Large intestine (tissue), 3 donors: ENCODE measurements at regions not wholly inside any gene's neighbourhood (a gene's known extent, or its start where the extent isn't known, plus 50 kb on each side); places are given as distances from the start of the nearest gene placed in this dataset.

ENCODE experiments used
- DNase-seq, 2 donors: peaks; one replicate each; pipeline versions ENCODE4 v3.0.0 to v3.0.0-alpha.2; 2013
- H3K27ac ChIP-seq: one replicate; pipeline ENCODE4 v1.5.1; 2013; ENCODE audit warnings: low read length
- H3K27me3 ChIP-seq: 2 replicates; pipeline ENCODE4 v1.6.1; 2013; ENCODE audit warnings: low read length; ENCODE audit not compliant: control insufficient read depth, insufficient read depth
- H3K36me3 ChIP-seq: 2 replicates; pipeline ENCODE4 v1.6.1; 2013; ENCODE audit warnings: low read length; ENCODE audit not compliant: control insufficient read depth, insufficient read depth
- H3K4me1 ChIP-seq: one replicate; pipeline ENCODE4 v1.6.1; 2013; ENCODE audit warnings: low read length; ENCODE audit not compliant: control insufficient read depth, insufficient read depth
- H3K4me3 ChIP-seq: one replicate; pipeline ENCODE4 v1.5.1; 2013; ENCODE audit warnings: low read length
- H3K9me3 ChIP-seq: one replicate; pipeline ENCODE4 v1.6.1; 2013; ENCODE audit warnings: mild to moderate bottlenecking, low read depth, low read length, moderate library complexity; ENCODE audit not compliant: control insufficient read depth
- WGBS: methylation state at CpG from one replicate; pipeline ENCODE4 v1.1.5; 2013; ENCODE audit warnings: low lambda C conversion rate; ENCODE audit not compliant: insufficient coverage; 5-methylcytosine and 5-hydroxymethylcytosine counted together

DNA sequence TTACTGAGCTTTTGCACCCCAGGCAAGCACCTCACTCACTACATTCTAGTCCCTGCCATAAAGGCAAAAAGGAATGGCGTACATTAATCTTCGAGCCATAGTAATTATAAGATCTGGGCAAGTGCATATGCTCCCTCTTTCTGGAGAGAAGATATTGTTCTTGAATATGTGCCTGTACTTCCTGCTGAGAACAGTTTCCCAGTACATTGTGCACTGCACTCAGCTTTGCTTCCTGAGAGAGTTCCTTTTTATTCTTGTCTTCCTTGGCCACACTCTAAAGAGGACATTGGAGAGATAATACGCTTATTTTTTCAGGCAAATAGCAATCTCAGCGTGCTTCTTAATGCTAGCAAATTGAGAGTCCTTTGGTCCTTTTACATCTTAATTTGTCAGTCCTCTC lies 909.0 kb upstream of the PCDH10 start:
- H3K27ac ChIP-seq, result no peak overlapping the region
- no CpG with 5 or more reads among the region's 4 CpGs for WGBS
- no peak overlapping the region for H3K4me3 ChIP-seq
- H3K9me3 ChIP-seq, result no peaks in the 10 kb centered on the region
- DNase-seq, result no peak
- no peaks in the 10 kb centered on the region for H3K27me3 ChIP-seq
- H3K36me3 ChIP-seq, result no peaks in the 10 kb centered on the region
- peaks cover 3% of the 10 kb centered on the region for H3K4me1 ChIP-seq

DNA sequence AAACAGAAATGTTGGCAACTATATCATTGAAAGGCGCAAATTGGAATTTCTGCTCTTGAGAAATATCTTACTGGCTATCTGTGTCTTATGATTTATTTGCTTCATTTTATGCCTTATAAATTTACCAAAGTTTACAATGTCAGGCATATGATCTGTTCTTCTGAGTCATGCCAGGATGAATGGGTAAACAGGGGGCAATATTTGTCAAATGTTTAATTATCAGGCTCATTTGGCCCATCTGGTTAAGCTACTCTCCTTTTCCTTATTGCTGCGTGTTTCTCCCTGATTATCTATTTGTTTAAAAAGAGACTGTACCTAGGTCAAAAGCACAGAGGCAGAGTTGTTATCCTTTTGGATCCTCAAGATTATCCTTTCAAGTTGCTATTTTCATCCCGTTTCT lies 903.8 kb upstream of the PCDH10 start:
- Histone ChIP-seq H3K4me3 (no peak overlapping the region), H3K36me3 (no peaks in the 10 kb centered on the region), H3K4me1 (no peaks in the 10 kb centered on the region), H3K27ac (no peak overlapping the region), H3K9me3 (no peaks in the 10 kb centered on the region), H3K27me3 (no peaks in the 10 kb centered on the region)
- peak in 1 of 2 donors; percentile 15 for DNase-seq
- no CpG with 5 or more reads among the region's 3 CpGs for WGBS

DNA sequence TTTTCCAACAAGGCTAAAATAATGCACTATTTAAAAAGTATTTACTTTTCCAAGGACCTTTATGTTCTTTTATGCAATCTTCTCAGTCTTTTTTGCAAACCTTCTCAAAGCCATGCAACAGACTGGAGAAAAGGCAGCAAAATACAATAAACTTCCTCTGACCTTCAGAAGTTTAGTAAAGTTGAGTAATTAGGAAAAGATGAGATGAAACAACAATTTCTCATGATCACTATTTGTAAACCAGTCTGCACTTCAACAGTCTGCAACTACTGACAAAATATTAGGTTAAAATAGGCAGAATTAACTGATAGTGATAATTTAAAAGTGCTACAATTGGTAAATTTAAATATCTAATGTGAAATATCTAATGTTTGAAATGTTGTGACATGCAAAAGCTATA lies 884.9 kb upstream of the PCDH10 start:
- H3K27ac ChIP-seq, result no peak overlapping the region
- H3K4me1 ChIP-seq, result no peaks in the 10 kb centered on the region
- DNase-seq, result no peak
- no peaks in the 10 kb centered on the region for H3K36me3 ChIP-seq
- no peak overlapping the region for H3K4me3 ChIP-seq
- no peaks in the 10 kb centered on the region for H3K9me3 ChIP-seq
- no peaks in the 10 kb centered on the region for H3K27me3 ChIP-seq

DNA sequence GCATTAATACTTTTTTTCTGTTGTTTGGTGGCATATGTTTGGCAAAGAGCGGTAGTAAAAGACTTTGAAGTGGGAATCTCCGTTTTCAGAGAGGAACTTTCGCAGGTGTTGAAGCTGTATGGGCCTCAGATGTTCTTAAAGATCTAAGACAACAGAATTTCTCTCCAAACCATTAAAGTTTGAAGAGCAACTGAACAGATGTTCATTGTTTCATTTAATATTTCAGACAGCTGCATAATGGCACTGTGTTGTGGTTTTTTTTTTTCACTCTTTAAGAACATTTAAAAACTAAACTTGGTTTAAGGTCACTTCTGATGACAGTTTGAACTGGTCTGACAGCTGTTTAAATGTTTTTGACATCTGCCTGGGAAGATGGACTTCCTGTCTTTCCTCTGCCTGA lies 882.7 kb upstream of the PCDH10 start:
- Histone ChIP-seq H3K9me3 (no peaks in the 10 kb centered on the region), H3K27me3 (no peaks in the 10 kb centered on the region), H3K36me3 (no peaks in the 10 kb centered on the region), H3K4me1 (no peaks in the 10 kb centered on the region), H3K4me3 (no peak overlapping the region), H3K27ac (no peak overlapping the region)
- no peak for DNase-seq
- WGBS, result 71% methylated on average over 1 of the region's 3 CpGs

DNA sequence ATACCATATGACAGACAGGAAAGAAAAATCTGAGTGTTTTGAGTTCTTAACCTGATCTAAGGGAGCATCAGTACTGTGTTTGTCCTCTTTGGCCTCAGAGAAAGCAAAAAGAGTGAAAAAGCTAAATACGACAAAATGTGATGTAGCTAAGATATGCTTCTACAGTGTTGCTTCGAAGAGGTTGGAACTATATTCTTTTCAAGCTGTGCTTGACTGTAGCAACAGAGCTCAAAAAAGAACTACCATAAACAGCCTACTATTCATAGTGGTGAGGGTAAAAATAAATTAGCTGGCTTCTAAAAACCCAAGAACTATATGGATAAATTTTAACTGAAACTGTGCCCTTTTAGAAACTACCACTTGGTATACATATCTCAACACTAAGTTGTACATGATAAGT lies 881.8 kb upstream of the PCDH10 start:
- Histone ChIP-seq H3K36me3 (no peaks in the 10 kb centered on the region), H3K27ac (no peak overlapping the region), H3K4me3 (no peak overlapping the region), H3K9me3 (no peaks in the 10 kb centered on the region), H3K4me1 (no peaks in the 10 kb centered on the region), H3K27me3 (no peaks in the 10 kb centered on the region)
- no peak for DNase-seq
- WGBS, result no CpG with 5 or more reads among the region's 2 CpGs

DNA sequence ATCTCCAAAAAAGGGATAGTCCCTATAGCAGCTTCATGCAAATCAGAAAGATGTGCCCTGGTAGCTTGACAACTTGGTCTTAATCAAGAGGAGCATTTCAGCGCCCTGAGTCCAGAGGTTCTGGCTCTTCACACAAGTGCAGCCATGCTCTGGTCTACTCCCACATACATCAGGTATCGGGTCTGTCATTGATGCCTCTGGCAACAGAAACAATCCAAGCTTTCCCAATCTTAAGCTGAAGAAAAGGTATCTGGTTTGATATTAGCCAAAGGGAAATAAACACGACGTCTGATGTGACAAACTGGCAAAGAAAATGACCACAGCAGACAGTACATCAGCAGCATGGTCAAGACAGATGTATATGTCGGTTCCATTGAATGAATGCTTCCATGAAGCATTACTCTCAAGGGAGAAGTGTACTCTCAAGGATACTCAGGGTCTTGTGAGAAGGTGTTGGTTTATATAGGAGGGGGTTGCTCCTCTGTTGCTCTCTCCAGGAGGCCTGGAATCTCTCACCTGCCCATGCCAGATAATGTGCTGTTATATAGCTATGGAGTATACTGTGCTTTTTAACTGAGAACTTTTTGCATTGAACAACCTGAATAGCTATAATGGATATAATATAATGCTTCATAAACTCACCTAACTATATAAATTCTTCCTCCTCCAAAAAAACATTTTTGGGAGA lies 879.6 kb upstream of the PCDH10 start:
- Histone ChIP-seq H3K27me3 (no peaks in the 10 kb centered on the region), H3K4me3 (no peak overlapping the region), H3K9me3 (no peaks in the 10 kb centered on the region), H3K36me3 (no peaks in the 10 kb centered on the region), H3K4me1 (no peaks in the 10 kb centered on the region), H3K27ac (no peak overlapping the region)
- no CpG with 5 or more reads among the region's 5 CpGs for WGBS
- DNase-seq, result no peak

DNA sequence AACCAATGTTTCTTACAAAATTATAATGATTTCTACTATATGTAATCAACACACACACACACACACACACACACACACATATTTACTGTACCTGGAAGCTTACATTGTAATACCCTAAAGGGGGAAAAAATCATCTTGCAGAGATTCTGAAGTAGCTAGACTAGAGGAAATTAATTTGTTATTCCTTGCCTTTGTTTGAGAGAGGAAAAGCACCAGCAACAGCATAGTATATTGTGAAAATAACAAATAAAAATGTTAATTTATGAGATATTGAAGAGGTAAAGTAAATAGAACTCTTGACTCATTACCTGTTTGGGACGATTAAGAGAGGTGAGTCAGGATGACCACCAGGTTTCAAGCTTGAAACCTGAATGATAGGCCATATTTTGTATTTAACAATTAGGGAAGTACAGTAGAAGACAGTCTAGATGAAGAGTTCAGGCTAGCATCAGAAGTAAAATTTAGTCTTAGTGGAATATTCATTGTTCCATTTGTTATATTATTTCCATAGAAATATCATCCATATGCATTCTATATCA lies 873.4 kb upstream of the PCDH10 start:
- Histone ChIP-seq H3K27ac (no peak overlapping the region), H3K4me3 (no peak overlapping the region), H3K9me3 (no peaks in the 10 kb centered on the region), H3K36me3 (no peaks in the 10 kb centered on the region), H3K27me3 (no peaks in the 10 kb centered on the region), H3K4me1 (no peaks in the 10 kb centered on the region)
- WGBS, result 71% methylated on average over 1 of the region's 1 CpG
- DNase-seq, result no peak

DNA sequence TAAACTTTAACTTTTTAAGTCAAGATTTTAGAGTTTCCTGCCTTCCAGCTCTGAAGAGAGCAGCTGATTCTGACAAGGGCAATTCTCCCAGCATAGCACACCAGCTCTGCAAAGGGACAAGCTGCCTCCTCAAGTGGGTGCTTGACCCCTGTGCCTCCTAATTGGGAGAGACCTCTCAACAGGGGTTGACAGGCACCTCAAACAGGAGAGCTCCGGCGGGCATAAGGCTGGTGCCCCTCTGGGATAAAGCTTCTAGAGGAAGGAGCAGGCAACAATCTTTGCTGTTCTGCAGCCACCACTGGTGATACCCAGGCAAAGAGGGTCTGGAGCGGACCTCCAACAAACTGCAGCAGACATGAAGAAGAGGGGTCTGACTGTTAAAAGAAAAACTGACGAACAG lies 872.9 kb upstream of the PCDH10 start:
- no peaks in the 10 kb centered on the region for H3K36me3 ChIP-seq
- WGBS, result 67% methylated on average over 1 of the region's 4 CpGs
- DNase-seq, result no peak
- no peaks in the 10 kb centered on the region for H3K4me1 ChIP-seq
- no peaks in the 10 kb centered on the region for H3K27me3 ChIP-seq
- no peak overlapping the region for H3K4me3 ChIP-seq
- H3K27ac ChIP-seq, result no peak overlapping the region
- no peaks in the 10 kb centered on the region for H3K9me3 ChIP-seq

DNA sequence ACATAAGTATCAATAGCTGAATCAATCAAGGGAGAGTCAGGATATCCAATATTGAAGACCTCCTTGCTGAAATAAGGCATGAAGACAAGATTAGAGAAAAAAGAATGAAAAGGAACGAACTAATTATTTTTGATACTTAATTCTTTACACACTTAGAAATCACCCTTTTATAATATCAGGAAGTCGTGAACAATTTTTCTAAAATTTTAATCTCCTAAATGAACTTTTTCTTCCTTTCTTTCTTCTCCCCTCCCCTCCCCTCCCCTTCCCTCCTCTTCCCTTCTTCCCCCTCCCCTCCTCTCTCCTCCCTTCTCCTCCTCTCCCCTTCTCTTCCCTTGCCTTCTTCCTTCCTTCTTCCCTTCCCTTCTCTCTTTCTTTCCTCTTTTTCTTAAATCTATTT lies 872.1 kb upstream of the PCDH10 start:
- DNase-seq, result no peak
- Histone ChIP-seq H3K9me3 (no peaks in the 10 kb centered on the region), H3K4me3 (no peak overlapping the region), H3K36me3 (no peaks in the 10 kb centered on the region), H3K4me1 (no peaks in the 10 kb centered on the region), H3K27ac (no peak overlapping the region), H3K27me3 (no peaks in the 10 kb centered on the region)
- 91% methylated on average over 2 of the region's 2 CpGs for WGBS

DNA sequence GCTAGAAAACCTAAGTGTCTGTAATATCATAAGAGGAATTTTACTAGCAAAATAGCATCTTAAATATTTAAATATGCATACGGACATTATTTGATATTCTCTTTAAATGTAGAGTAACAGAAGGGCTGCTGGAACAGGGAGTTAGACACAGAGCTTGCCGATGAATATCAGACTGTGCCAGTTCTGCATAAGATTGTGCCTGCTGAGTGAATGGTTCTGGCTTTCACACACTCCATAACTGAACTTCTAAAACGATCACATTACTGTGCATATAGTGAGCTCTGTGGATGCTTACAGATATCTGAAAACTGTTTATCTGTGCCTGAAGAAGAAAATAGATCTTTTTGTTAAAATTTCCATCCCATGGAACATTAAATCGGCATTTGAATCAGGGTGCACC lies 867.4 kb upstream of the PCDH10 start:
- no peaks in the 10 kb centered on the region for H3K4me1 ChIP-seq
- H3K27me3 ChIP-seq, result no peaks in the 10 kb centered on the region
- H3K27ac ChIP-seq, result no peak overlapping the region
- DNase-seq, result no peak
- no peak overlapping the region for H3K4me3 ChIP-seq
- 86% methylated on average over 1 of the region's 4 CpGs for WGBS
- H3K36me3 ChIP-seq, result no peaks in the 10 kb centered on the region
- H3K9me3 ChIP-seq, result no peaks in the 10 kb centered on the region

DNA sequence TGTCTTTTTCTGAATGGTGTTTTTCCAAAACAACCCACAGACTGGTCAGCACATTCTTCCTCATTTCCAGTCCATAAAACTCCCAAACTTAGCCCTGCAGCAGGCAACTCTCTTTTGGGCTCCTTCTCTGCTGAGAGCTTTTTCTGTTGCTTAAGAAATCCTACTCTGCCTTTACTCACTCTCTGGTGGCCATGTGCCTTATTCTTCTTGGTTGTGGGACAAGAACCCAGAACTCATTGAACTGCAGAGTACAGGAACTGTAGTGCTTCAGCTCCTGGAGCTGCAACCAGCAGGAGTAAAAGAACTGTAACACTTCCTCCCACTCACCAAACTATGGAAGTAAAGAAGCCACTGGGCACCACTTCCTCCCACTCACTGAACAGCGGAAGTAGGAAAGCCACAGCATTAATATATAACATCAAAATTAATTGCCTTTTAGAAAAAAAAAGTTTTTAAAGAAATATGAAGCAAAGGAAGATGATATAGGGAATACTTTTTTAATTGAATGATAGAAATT lies 864.1 kb upstream of the PCDH10 start:
- no peak for DNase-seq
- Histone ChIP-seq H3K4me3 (no peak overlapping the region), H3K36me3 (no peaks in the 10 kb centered on the region), H3K9me3 (no peaks in the 10 kb centered on the region), H3K4me1 (no peaks in the 10 kb centered on the region), H3K27me3 (no peaks in the 10 kb centered on the region), H3K27ac (no peak overlapping the region)
- no CpG with 5 or more reads among the region's 1 CpG for WGBS
